Activated T-cell treated with anti-CD3 and anti-CD28 coated beads for 48 hours (primary cell): ENCODE measurements at regions not wholly inside any gene's neighbourhood (a gene's known extent, or its start where the extent isn't known, plus 50 kb on each side); places are given as distances from the start of the nearest gene placed in this dataset.
"Not testable (repeated sequence)": the region's sequence is repeated elsewhere in the genome, so short reads cannot be mapped to it uniquely, and the experiment has no call there.

Source experiments
- DNase-seq: peaks from one replicate; pipeline ENCODE4 v3.0.0-alpha.2; 2020; ENCODE audit warnings: low read depth

GRCh38 chr19:5290336-5291262, 50.0 kb downstream of the PTPRS start:
- DNase-seq: no peak

- DNase-seq: no peak
These were observed 51.3 kb downstream of the PTPRS start for GRCh38 chr19:5289060-5289990.

- no peak for DNase-seq
These were observed 52.3 kb downstream of the PTPRS start for GRCh38 chr19:5288347-5288739.

- no peak for DNase-seq
These were observed 53.5 kb downstream of the PTPRS start for GRCh38 chr19:5287066-5287465.

- DNase-seq: no peak
These were observed 54.1 kb downstream of the PTPRS start for GRCh38 chr19:5286465-5287029.

- no peak for DNase-seq
These were observed 54.7 kb downstream of the PTPRS start for GRCh38 chr19:5285955-5286354.

- no peak for DNase-seq
These were observed 55.3 kb downstream of the PTPRS start for GRCh38 chr19:5285311-5285710.

GRCh38 chr19:5282901-5283300, 57.7 kb downstream of the PTPRS start:
- DNase-seq: no peak

GRCh38 chr19:5281588-5281987, 59.0 kb downstream of the PTPRS start:
- no peak for DNase-seq

GRCh38 chr19:5275668-5276067, 64.9 kb downstream of the PTPRS start:
- not testable (repeated sequence) for DNase-seq

- DNase-seq: no peak
These were observed 66.8 kb downstream of the PTPRS start for GRCh38 chr19:5273782-5274181.

- no peak for DNase-seq
These were observed 69.5 kb downstream of the PTPRS start for GRCh38 chr19:5271145-5271544.

GRCh38 chr19:5269926-5270325, 70.7 kb downstream of the PTPRS start:
- no peak for DNase-seq

GRCh38 chr19:5269279-5269678, 71.3 kb downstream of the PTPRS start:
- DNase-seq: no peak

GRCh38 chr19:5268801-5269200, 71.8 kb downstream of the PTPRS start:
- DNase-seq: no peak

GRCh38 chr19:5265260-5265659, 75.4 kb downstream of the PTPRS start:
- no peak for DNase-seq

- DNase-seq: no peak
These were observed 76.2 kb downstream of the PTPRS start for GRCh38 chr19:5264453-5264852.

- DNase-seq: no peak
These were observed 77.0 kb downstream of the PTPRS start for GRCh38 chr19:5263615-5264014.

GRCh38 chr19:5262721-5263120, 77.9 kb downstream of the PTPRS start:
- no peak for DNase-seq

GRCh38 chr19:5261156-5261890, 79.3 kb downstream of the PTPRS start:
- no peak for DNase-seq

- no peak for DNase-seq
These were observed 80.1 kb downstream of the PTPRS start for GRCh38 chr19:5260381-5260967.
